GM13977 (cell line): ENCODE measurements at regions not wholly inside any gene's neighbourhood (a gene's known extent, or its start where the extent isn't known, plus 50 kb on each side); places are given as distances from the start of the nearest gene placed in this dataset.

ENCODE experiments used
- DNase-seq: peaks from one replicate; pipeline ENCODE4 v3.0.0; 2012; ENCODE audit warnings: low spot score
- CTCF ChIP-seq: IDR thresholded peaks from 2 replicates; pipeline ENCODE4 v1.5.1; 2012; ENCODE audit warnings: mild to moderate bottlenecking, control low read depth; ENCODE audit not compliant: insufficient read depth; ENCODE audit errors: extremely low read depth, missing control alignments
- in situ Hi-C: fragments of 300-500 bp; cut with MboI; formaldehyde crosslinking; loops from one replicate; pipeline ENCODE4 v1.12.0; 2022; ENCODE audit warnings: low sequenced_read_pairs, low pct_unique_long_range_greater_than_20kb, mixed read lengths, inconsistent platforms; ENCODE audit not compliant: unreplicated experiment

GRCh38 chr21:14766241-14766640 is 220.1 kb upstream of the SAMSN1 start:
- DNase-seq, result no peak
- in situ Hi-C loops, result no loop called here
- no peak for TF ChIP-seq CTCF

- no peak for DNase-seq
- in situ Hi-C loops, result no loop called here
- no peak for TF ChIP-seq CTCF
Observed at GRCh38 chr21:14763695-14764064, 217.6 kb upstream of the SAMSN1 start.

- in situ Hi-C loops, result no loop called here
- peak; percentile 51 for DNase-seq
- no peak for TF ChIP-seq CTCF
Observed at GRCh38 chr21:14762734-14763694, 216.9 kb upstream of the SAMSN1 start.

- TF ChIP-seq CTCF, result no peak
- DNase-seq, result no peak
- in situ Hi-C loops, result no loop called here
Observed at GRCh38 chr21:14762327-14762726, 216.2 kb upstream of the SAMSN1 start.

- TF ChIP-seq CTCF, result no peak
- no peak for DNase-seq
- in situ Hi-C loops, result no loop called here
Observed at GRCh38 chr21:14759285-14759684, 213.2 kb upstream of the SAMSN1 start.

- no peak for DNase-seq
- in situ Hi-C loops, result no loop called here
- no peak for TF ChIP-seq CTCF
Observed at GRCh38 chr21:14758849-14759248, 212.7 kb upstream of the SAMSN1 start.
